Endothelial cell (in vitro differentiated cells): ENCODE measurements at regions not wholly inside any gene's neighbourhood (a gene's known extent, or its start where the extent isn't known, plus 50 kb on each side); places are given as distances from the start of the nearest gene placed in this dataset.

Source experiments
- DNase-seq: peaks from one replicate; pipeline ENCODE4 v3.0.0; 2021; ENCODE audit warnings: low spot score
- H3K27ac Mint-ChIP-seq: one replicate; pipeline ENCODE4 v1.8.0; 2021; ENCODE audit warnings: mixed read lengths, inconsistent platforms; ENCODE audit not compliant: unreplicated experiment
- H3K27me3 Mint-ChIP-seq: one replicate; pipeline ENCODE4 v1.8.0; 2021; ENCODE audit warnings: mild to moderate bottlenecking, moderate library complexity, mixed read lengths, inconsistent platforms; ENCODE audit not compliant: unreplicated experiment
- H3K36me3 Mint-ChIP-seq: one replicate; pipeline ENCODE4 v1.8.0; 2021; ENCODE audit warnings: mild to moderate bottlenecking, low read depth, mixed read lengths, inconsistent platforms; ENCODE audit not compliant: unreplicated experiment
- H3K4me1 Mint-ChIP-seq: one replicate; pipeline ENCODE4 v1.8.0; 2021; ENCODE audit warnings: mild to moderate bottlenecking, mixed read lengths, inconsistent platforms; ENCODE audit not compliant: unreplicated experiment
- H3K4me3 Mint-ChIP-seq: one replicate; pipeline ENCODE4 v1.8.0; 2021; ENCODE audit warnings: mild to moderate bottlenecking, mixed read lengths, inconsistent platforms; ENCODE audit not compliant: unreplicated experiment
- H3K9me3 Mint-ChIP-seq: one replicate; pipeline ENCODE4 v1.8.0; 2021; ENCODE audit warnings: mixed read lengths, inconsistent platforms; ENCODE audit not compliant: unreplicated experiment
- TF ChIP-seq, protein P1 (sequence below): fragments of 200-600 bp; sonication (generic); IDR thresholded peaks from one replicate; pipeline ENCODE4 v1.5.0; 2021; ENCODE audit warnings: antibody characterized with exemption; ENCODE audit not compliant: unreplicated experiment

DNA sequence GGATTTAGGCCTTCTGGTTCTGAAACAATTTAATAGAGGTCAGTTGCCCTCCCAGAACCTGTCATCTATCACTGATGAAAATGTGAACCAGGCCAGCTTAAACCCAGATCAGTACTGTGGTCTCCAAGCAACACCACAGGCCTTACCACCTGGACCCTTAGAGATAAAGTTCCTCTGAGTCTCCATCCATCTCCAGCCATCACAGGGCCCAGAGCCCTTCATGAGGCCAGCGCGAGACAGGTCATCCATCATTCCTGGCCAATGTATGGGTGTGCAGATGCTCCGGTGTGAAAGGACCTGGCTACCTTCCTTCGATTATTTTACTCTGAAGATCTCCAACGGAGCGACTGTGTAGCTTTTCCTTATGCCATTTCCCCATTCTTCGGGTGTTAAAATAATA is 322.7 kb upstream of the SOX11 start:
- TF ChIP-seq, protein P1, sequence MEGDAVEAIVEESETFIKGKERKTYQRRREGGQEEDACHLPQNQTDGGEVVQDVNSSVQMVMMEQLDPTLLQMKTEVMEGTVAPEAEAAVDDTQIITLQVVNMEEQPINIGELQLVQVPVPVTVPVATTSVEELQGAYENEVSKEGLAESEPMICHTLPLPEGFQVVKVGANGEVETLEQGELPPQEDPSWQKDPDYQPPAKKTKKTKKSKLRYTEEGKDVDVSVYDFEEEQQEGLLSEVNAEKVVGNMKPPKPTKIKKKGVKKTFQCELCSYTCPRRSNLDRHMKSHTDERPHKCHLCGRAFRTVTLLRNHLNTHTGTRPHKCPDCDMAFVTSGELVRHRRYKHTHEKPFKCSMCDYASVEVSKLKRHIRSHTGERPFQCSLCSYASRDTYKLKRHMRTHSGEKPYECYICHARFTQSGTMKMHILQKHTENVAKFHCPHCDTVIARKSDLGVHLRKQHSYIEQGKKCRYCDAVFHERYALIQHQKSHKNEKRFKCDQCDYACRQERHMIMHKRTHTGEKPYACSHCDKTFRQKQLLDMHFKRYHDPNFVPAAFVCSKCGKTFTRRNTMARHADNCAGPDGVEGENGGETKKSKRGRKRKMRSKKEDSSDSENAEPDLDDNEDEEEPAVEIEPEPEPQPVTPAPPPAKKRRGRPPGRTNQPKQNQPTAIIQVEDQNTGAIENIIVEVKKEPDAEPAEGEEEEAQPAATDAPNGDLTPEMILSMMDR = no peak
- Mint-ChIP-seq H3K27me3 (no peaks in the 10 kb centered on the region), H3K9me3 (no peaks in the 10 kb centered on the region), H3K4me1 (peaks cover 12% of the 10 kb centered on the region), H3K27ac (no peak overlapping the region), H3K36me3 (no peaks in the 10 kb centered on the region), H3K4me3 (no peak overlapping the region)
- DNase-seq = no peak

DNA sequence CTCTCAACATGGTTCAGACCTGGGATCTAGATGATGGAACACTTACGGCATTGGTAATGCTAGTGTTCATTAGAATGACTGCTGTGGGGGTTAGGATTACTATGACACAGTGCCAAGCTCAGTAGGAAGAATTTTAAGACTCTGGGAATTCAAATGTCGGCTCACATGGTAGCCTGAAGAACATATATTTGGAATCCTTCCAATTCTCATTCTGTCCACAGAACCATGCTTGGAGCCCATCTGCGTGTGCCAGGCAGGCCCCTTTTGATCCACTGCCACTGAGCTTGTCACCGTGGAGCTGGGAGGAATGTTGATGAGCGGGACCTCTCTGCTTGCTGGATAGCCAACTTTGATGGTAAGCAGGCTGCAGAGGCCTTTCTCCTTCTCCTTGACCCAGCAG is 322.0 kb upstream of the SOX11 start:
- no peaks in the 10 kb centered on the region for H3K9me3 Mint-ChIP-seq
- H3K4me1 Mint-ChIP-seq = peaks cover 17% of the 10 kb centered on the region
- no peak for DNase-seq
- H3K27me3 Mint-ChIP-seq = peaks cover 1% of the 10 kb centered on the region
- H3K36me3 Mint-ChIP-seq = no peaks in the 10 kb centered on the region
- no peak overlapping the region for H3K4me3 Mint-ChIP-seq
- no peak overlapping the region for H3K27ac Mint-ChIP-seq
- TF ChIP-seq, protein P1 = no peak

DNA sequence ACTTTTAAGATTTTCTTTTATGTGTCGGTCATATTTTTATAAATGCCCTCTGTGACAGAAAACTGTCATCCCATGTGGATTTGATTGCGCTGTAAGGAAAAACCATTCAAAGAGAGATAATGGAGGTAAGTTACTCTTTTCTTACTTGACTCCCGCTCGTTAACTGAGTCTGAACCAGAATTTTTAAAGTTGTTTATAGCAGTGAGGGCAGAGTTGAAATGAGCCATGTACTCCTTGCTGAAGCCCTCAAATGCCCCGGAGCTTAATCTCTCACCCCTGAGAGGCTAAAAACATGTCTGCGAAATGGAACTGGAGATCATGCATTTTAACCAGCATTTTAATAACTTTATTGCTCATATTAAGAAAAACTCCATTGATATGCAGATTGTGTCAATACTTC is 320.0 kb upstream of the SOX11 start:
- Mint-ChIP-seq H3K4me1 (peaks cover 18% of the 10 kb centered on the region), H3K36me3 (no peaks in the 10 kb centered on the region), H3K4me3 (no peak overlapping the region), H3K27ac (no peak overlapping the region), H3K27me3 (peaks cover 1% of the 10 kb centered on the region), H3K9me3 (no peaks in the 10 kb centered on the region)
- DNase-seq = no peak
- TF ChIP-seq, protein P1 = no peak

DNA sequence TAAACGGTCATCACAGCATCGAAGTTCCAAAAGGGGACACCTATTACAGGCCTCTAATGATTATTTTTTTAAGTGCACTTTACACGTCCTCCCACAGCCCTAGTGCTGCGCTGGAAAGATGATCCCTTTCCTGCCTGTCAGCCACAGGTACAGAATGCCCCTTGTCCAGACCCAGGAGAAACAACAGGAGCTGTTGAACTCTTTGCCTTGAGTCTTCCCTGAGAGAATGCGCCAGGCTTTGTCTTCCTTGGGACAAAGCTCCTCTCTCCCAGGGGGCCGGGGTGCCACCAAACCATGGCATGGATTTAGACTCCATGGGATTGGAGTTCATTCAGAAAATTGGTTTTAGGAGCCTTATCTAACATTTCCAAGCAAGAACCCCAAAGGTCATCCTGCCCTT is 319.0 kb upstream of the SOX11 start:
- peak; percentile 41 for DNase-seq
- TF ChIP-seq, protein P1 = no peak
- no peaks in the 10 kb centered on the region for H3K36me3 Mint-ChIP-seq
- H3K9me3 Mint-ChIP-seq = no peaks in the 10 kb centered on the region
- peak overlapping the region; percentile 70 for H3K27ac Mint-ChIP-seq
- H3K27me3 Mint-ChIP-seq = peaks cover 1% of the 10 kb centered on the region
- peak overlapping the region; percentile 60 for H3K4me3 Mint-ChIP-seq
- H3K4me1 Mint-ChIP-seq = peaks cover 18% of the 10 kb centered on the region

DNA sequence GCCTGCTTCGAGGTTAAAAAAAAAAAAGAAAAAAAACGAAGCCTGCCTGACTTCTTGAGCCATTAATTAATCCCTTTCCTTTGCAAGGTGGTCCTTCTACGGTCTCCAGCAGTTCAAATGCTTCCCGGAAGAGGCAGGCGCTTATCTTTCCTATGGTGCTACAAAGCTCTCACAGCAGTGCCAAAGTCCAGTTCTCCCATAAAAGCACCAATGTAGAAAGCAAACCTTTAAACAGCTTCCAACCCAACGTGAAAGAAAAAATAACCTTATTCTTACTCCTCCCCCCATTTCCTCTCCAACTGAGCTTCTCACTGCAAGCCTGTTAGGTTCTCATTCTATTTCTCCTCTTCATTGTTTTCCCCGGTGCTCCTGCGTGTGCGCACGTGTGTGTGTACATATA is 317.4 kb upstream of the SOX11 start:
- H3K4me1 Mint-ChIP-seq = peaks cover 18% of the 10 kb centered on the region
- no peak for DNase-seq
- H3K36me3 Mint-ChIP-seq = no peaks in the 10 kb centered on the region
- no peak overlapping the region for H3K27ac Mint-ChIP-seq
- H3K4me3 Mint-ChIP-seq = no peak overlapping the region
- H3K27me3 Mint-ChIP-seq = peaks cover 1% of the 10 kb centered on the region
- peaks cover 8% of the 10 kb centered on the region for H3K9me3 Mint-ChIP-seq
- TF ChIP-seq, protein P1 = no peak
